COLO829 (cell line): ENCODE measurements at regions not wholly inside any gene's neighbourhood (a gene's known extent, or its start where the extent isn't known, plus 50 kb on each side); places are given as distances from the start of the nearest gene placed in this dataset.
"Not testable (repeated sequence)": the region's sequence is repeated elsewhere in the genome, so short reads cannot be mapped to it uniquely, and the experiment has no call there.

ENCODE experiments used
- DNase-seq: peaks from one replicate; pipeline ENCODE4 v3.0.0; 2012; ENCODE audit warnings: low spot score

- no peak for DNase-seq
Measured at GRCh38 chr9:36462245-36462644, 62.2 kb upstream of the RNF38 start.

- DNase-seq: peak; percentile 54
Measured at GRCh38 chr9:36461323-36461722, 61.3 kb upstream of the RNF38 start.

- not testable (repeated sequence) for DNase-seq
Measured at GRCh38 chr9:36458430-36458915, 58.4 kb upstream of the RNF38 start.

- no peak for DNase-seq
Measured at GRCh38 chr9:36457836-36458429, 57.9 kb upstream of the RNF38 start.

- no peak for DNase-seq
Measured at GRCh38 chr9:36456480-36457065, 56.5 kb upstream of the RNF38 start.

- no peak for DNase-seq
Measured at GRCh38 chr9:36451949-36452348, 51.9 kb upstream of the RNF38 start.

- peak; percentile 52 for DNase-seq
Measured at GRCh38 chr9:36450110-36450732, 50.2 kb upstream of the RNF38 start.
